Thyroid gland (tissue), 4 donors: ENCODE measurements at regions not wholly inside any gene's neighbourhood (a gene's known extent, or its start where the extent isn't known, plus 50 kb on each side); places are given as distances from the start of the nearest gene placed in this dataset.

Source experiments
- DNase-seq, 2 donors: peaks; one replicate each; pipeline ENCODE4 v3.0.0-alpha.2; 2019
- H3K27ac ChIP-seq, 3 donors: fragments of 200-600 bp; sonication (generic); 1 replicate in 2 of 3; 2 replicates in 1 of 3; pipeline ENCODE4 v1.5.1; 2016 to 2019; ENCODE audit warnings: mild to moderate bottlenecking in 1 of 3, moderate library complexity in 1 of 3
- H3K27me3 ChIP-seq: fragments of 200-600 bp; sonication (generic); one replicate; pipeline ENCODE4 v1.5.1; 2019
- H3K36me3 ChIP-seq, 2 donors: fragments of 200-600 bp; sonication (generic); one replicate each; pipeline ENCODE4 v1.5.1; 2016 to 2019
- H3K4me1 ChIP-seq, 2 donors: fragments of 200-600 bp; sonication (generic); one replicate each; pipeline ENCODE4 v1.5.1; 2017 to 2019
- H3K4me3 ChIP-seq, 3 donors: fragments of 200-600 bp; sonication (generic); replicated peaks in 1 of 3; 1 replicate in 2 of 3; 2 replicates in 1 of 3; pipeline ENCODE4 v1.5.1; 2016; ENCODE audit warnings: mild to moderate bottlenecking in 1 of 3
- H3K9me3 ChIP-seq: fragments of 200-600 bp; sonication (generic); one replicate; pipeline ENCODE4 v1.5.1; 2017
- POLR2A ChIP-seq, 2 donors: fragments of 450-650 bp; IDR thresholded peaks; one replicate each; pipeline ENCODE4 v1.6.1; 2017; ENCODE audit warnings: antibody characterized with exemption in 2 of 2, mild to moderate bottlenecking in 2 of 2, moderate library complexity in 1 of 2
- WGBS, 2 donors: methylation state at CpG; one replicate each; pipeline ENCODE4 v1.1.5; 2017; 5-methylcytosine and 5-hydroxymethylcytosine counted together
- intact Hi-C: fragments of 100-400 bp; cut with DNase I; formaldehyde crosslinking; loops from one replicate; pipeline ENCODE4 v1.15.1; 2023
- TF ChIP-seq, protein P1 (sequence below), 6 experiments: fragments of 200-600 bp in 3 of 6; fragments of 450-650 bp in 3 of 6; sonication (generic) in 3 of 6; IDR thresholded peaks; one replicate each; pipeline ENCODE4 v1.5.1; 2016 to 2019; ENCODE audit warnings: antibody characterized with exemption in 6 of 6, mild to moderate bottlenecking in 2 of 6, inconsistent platforms in 1 of 6, moderate library complexity in 1 of 6

DNA sequence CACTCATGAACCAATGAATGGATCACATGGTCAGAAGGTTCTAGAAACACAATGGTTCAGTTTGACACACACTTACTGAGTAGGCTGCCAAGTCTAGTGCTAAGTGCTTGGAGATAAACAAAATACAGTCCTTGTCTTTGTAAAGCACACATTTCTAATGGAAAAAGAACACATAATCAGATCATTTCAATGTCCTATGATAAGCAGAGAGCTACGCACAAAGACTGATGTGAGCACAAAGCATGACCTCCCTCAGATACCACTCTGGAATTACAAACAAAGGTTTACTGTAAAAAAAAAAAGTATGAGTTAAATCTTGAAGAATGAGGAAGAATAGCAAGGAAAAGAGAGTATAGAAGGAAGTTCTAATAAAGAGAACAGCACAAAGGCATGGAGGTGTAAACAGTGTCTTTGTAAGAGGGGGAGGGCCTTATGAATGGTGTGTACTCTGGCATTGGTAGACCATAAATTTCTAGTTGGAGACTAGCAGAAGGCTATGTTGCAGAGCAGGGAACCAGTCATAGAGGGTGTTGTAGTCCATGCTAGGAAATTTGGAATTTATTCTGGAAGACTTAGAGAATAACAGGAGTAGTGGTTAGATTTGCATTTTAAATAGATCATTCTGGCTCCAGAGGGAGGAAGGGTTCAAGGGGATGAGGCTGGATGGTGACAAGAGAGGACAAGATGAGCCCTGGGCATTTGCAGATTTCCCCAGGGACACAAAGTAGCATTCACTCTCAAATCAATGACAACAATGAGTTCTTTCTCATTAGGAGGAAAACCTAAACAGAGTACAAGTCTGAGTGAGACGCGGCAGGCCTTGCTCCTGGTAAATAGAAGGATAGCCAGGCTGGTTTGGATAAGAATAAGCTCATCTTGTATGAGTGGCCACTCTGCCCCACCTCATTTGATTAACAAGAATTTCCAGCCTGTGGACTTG, 468.0 kb downstream of the TOX3 start:
- Histone ChIP-seq H3K4me1 (no peaks in the 10 kb centered on the region), H3K27me3 (no peaks in the 10 kb centered on the region), H3K36me3 (no peaks in the 10 kb centered on the region), H3K4me3 (no peak overlapping the region), H3K27ac (no peak overlapping the region), H3K9me3 (no peaks in the 10 kb centered on the region)
- 65 to 74% methylated on average over 3 of the region's 3 CpGs for WGBS, 2 donors
- TF ChIP-seq, protein P1, sequence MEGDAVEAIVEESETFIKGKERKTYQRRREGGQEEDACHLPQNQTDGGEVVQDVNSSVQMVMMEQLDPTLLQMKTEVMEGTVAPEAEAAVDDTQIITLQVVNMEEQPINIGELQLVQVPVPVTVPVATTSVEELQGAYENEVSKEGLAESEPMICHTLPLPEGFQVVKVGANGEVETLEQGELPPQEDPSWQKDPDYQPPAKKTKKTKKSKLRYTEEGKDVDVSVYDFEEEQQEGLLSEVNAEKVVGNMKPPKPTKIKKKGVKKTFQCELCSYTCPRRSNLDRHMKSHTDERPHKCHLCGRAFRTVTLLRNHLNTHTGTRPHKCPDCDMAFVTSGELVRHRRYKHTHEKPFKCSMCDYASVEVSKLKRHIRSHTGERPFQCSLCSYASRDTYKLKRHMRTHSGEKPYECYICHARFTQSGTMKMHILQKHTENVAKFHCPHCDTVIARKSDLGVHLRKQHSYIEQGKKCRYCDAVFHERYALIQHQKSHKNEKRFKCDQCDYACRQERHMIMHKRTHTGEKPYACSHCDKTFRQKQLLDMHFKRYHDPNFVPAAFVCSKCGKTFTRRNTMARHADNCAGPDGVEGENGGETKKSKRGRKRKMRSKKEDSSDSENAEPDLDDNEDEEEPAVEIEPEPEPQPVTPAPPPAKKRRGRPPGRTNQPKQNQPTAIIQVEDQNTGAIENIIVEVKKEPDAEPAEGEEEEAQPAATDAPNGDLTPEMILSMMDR (IDR thresholded peaks at IDR 0.05), result no peak
- no peak for TF ChIP-seq POLR2A (IDR thresholded peaks at IDR 0.05)
- intact Hi-C loops, result no loop called here
- no peak for DNase-seq

DNA sequence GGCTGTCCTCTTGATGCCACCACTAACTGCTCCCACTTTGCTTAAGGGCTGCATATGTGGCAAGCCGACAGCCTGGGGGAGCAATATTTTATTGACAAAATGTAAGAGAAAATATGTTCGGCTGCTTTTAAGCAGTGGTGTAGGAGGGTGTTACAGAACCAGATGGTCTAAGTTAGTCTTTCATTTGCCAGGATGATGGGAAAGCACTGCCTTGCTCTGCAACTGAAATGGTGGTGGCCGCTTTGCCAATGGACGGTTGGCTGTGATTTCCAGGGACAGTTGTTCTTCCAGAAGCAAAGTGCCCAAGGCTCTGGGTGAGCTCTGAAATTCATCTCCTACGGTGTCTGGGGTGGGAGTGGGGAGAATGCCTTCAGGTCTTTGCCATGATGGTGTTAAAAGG, 469.3 kb downstream of the TOX3 start:
- no peak overlapping the region for H3K27ac ChIP-seq
- H3K27me3 ChIP-seq, result no peaks in the 10 kb centered on the region
- no peak overlapping the region for H3K4me3 ChIP-seq
- DNase-seq, result no peak
- 90 to 93% methylated on average over 5 of the region's 5 CpGs for WGBS, 2 donors
- intact Hi-C loops, result no loop called here
- H3K9me3 ChIP-seq, result no peaks in the 10 kb centered on the region
- TF ChIP-seq, protein P1 (IDR thresholded peaks at IDR 0.05), result no peak
- TF ChIP-seq POLR2A (IDR thresholded peaks at IDR 0.05), result no peak
- H3K4me1 ChIP-seq, result no peaks in the 10 kb centered on the region
- no peaks in the 10 kb centered on the region for H3K36me3 ChIP-seq

DNA sequence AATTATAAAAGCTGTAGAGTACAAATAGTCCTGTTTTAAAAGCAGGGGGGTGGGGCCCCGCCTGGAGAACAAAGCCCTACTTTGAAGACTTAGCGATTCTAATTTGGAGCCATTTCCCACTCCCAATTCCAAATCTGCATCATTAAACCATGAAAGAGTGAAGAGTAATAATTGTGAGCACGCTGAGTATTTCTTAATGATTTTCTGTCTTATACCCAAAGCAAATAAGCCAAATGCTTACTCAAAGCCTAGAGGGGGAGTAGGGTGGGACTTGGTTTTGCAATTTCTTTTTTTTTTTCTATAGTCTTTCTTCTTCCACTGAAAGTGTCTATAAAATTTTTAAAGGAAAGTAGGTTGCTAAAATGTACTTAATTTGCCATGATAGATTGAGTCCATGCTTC, 470.1 kb downstream of the TOX3 start:
- intact Hi-C loops, result no loop called here
- Histone ChIP-seq H3K27me3 (no peaks in the 10 kb centered on the region), H3K27ac (no peak overlapping the region), H3K4me3 (no peak overlapping the region), H3K4me1 (no peaks in the 10 kb centered on the region), H3K36me3 (no peaks in the 10 kb centered on the region), H3K9me3 (no peaks in the 10 kb centered on the region)
- TF ChIP-seq, protein P1 (IDR thresholded peaks at IDR 0.05), result no peak
- no peak for TF ChIP-seq POLR2A (IDR thresholded peaks at IDR 0.05)
- DNase-seq, result no peak
- WGBS, 2 donors, result 77 to 80% methylated on average over 3 of the region's 3 CpGs

DNA sequence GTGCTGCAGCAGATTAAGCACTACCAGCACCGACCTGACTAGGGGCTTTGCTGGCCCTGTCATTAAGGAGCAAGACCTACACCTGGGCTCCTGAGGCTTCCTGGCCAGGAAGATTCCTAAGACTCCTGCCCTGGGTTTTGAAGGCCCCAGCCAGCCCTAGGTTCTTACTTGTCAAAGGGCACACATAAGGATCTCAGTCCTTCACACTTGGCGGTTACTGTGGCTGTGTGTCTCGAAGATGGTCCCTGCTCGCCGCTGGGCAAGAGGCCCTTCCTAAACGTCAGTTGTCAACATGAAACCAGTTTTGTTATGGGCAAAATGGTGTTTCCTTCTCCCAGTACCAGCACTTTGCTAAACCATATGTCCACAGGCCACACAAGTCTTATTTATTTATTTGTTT, 470.6 kb downstream of the TOX3 start:
- intact Hi-C loops, result no loop called here
- Histone ChIP-seq H3K9me3 (no peaks in the 10 kb centered on the region), H3K4me3 (no peak overlapping the region), H3K4me1 (no peaks in the 10 kb centered on the region), H3K27ac (no peak overlapping the region), H3K27me3 (no peaks in the 10 kb centered on the region), H3K36me3 (no peaks in the 10 kb centered on the region)
- TF ChIP-seq POLR2A (IDR thresholded peaks at IDR 0.05), result no peak
- TF ChIP-seq, protein P1 (IDR thresholded peaks at IDR 0.05), result no peak
- 90 to 92% methylated on average over 6 of the region's 6 CpGs for WGBS, 2 donors
- no peak for DNase-seq

DNA sequence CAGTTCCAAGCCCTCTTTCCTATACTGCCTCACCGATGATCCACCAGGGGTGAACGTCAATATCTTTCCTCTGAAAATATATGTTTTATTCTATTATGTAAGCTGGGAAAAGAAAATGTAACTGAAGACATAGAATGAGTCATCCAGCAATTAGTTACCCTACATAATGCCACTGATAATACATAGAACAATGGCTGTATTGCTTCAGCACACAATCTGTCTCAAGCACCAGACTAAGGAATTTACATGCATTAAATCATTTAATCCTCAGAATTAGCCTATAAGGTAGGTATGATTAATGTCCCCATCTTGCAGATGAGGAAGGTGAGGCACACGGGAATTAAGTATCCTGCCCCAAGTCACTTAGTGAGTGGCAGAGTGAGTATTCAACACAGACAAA, 472.8 kb downstream of the TOX3 start:
- Histone ChIP-seq H3K4me1 (no peaks in the 10 kb centered on the region), H3K36me3 (no peaks in the 10 kb centered on the region), H3K4me3 (no peak overlapping the region), H3K27ac (no peak overlapping the region), H3K9me3 (no peaks in the 10 kb centered on the region), H3K27me3 (no peaks in the 10 kb centered on the region)
- 89 to 92% methylated on average over 3 of the region's 3 CpGs for WGBS, 2 donors
- DNase-seq, result no peak
- intact Hi-C loops, result no loop called here
- no peak for TF ChIP-seq POLR2A (IDR thresholded peaks at IDR 0.05)
- TF ChIP-seq, protein P1 (IDR thresholded peaks at IDR 0.05), result no peak
